ENCODE measurements at regions not wholly inside any gene's neighbourhood (a gene's known extent, or its start where the extent isn't known, plus 50 kb on each side); places are given as distances from the start of the nearest gene placed in this dataset.

DNA sequence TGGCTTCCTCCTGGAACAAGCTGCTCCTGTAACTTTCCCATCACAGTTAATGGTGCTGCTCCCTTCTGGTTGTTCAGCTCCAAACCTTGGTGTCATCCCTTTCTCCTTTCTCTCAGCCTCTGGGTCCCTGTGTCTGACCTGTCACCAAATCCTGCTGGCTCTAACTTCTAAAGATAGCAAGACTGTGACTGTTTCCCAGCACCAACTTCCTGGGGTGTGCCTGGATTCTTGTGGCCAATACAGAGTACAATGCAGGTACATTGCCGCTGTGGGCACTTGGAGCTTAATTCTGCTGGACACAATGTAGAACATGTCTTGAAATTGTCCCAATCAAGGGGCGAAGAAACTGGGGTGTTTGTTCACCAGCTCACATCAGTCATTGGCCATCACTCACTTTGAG, 156.7 kb upstream of the CSF3R start:
- DNase-seq = no peak

DNA sequence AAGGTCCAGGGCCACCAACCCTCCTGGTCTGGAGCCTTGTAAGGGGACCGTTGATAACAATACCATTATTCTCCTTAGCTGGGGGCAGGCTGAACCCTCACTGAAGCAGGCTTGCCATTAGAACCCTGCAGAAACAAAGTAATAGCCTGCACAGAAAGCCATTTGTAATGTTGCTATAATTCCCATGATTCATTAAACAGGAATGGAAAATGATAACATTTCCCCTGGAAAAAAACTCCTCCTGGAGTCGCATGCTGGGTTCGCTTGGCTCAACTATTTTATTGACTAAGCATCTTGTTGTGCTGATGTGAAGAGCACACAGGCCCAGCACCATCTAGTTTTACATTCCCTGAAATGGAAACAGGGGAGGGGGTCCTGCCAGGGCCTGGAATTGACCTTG, 155.6 kb upstream of the CSF3R start:
- no peak for DNase-seq

DNA sequence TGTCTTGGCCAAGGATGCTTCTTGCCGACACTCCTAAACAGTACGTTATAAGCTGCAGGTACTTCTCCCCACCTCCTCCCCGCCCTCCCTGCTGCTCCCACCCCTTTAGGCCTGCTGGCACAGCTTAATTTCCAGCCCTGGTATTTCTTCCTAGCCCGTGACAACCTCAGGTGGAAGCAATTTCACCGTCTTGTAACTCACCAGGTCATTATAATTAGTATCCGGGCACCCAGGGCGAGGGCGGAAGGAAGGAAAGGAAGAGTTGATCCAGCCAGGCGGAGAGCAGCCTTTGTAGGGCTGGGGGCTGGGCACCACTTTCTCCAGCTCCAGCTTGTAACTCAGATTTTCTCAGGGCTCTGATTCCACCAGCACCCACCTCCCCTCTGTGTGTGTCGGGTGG, 153.5 kb upstream of the CSF3R start:
- no peak for DNase-seq

DNA sequence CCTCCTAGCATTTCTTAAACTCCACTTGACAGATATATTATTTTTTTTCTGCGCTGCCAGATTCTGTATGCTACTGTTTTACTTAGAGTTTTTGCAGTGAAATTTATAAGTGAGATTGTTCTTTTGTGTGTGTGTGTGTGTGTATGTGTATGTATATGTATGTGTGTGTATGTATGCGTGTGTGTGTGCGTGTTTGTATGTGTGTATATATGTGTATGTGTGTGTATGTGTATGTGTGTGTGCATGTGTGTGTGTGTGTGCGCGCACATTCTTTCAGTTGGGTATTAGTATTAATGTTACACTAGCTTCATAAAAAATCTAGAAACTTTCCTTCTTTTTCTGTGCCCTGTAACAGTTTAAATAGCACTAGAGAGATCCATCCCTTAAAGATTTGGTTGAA, 152.6 kb upstream of the CSF3R start:
- DNase-seq = no peak

DNA sequence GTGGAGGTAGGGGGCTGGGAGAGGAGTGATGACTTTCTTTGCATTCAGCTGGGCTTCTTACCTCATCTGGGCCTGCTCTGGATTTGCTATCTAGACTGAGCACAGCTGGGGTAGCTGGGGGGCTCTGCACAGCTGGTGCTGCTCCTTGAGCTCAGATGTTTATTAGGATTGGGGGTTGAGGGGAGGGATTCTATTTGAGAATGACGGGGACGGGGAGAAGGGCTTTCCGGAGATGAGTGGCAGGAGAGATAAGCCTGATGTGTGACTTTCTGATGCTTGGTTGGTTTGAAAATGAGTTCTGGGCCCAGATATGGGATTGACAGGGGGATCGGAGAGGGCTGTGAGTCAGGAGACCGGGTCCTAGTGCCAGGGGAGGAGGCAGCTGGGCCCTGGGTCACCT, 146.1 kb upstream of the CSF3R start:
- no peak for DNase-seq

DNA sequence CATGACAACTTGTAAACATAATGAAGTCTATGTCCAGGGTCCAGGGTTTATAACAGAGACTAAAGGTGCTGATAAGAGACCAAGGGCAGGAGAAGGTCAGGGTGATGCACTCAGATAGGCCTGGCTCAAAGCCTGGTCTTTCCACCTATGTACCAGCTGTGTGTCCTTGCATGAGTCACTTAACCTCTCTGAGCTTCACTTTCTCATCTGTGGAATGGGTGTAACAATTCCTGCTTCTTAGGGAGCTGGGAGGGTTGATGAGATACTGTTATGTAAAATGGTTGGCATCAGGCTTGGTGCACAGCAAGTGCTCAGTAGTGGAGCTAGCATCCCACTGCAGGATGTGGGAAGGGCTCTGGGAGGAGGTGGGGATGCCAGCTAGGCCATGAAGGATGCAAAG, 143.7 kb upstream of the CSF3R start:
- no peak for DNase-seq

DNA sequence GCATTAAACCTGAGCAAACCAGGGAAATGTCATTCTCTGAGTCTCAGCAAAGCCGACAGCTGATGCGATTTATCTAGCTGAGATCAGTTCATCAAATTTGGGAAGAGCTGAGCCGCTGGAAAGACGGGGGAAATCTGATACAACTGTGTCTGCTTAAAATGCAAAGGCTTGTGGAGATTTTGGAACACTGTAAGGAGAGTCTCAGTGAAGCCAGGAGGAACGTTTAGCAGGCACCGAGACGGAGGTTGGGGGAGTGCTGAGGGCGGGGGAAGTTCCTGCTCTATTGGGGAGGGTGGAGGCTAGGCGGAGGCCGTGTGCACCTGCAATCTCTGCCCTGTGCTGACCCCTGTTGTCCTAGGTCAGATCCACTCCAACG, 143.2 kb upstream of the CSF3R start:
- DNase-seq = no peak

DNA sequence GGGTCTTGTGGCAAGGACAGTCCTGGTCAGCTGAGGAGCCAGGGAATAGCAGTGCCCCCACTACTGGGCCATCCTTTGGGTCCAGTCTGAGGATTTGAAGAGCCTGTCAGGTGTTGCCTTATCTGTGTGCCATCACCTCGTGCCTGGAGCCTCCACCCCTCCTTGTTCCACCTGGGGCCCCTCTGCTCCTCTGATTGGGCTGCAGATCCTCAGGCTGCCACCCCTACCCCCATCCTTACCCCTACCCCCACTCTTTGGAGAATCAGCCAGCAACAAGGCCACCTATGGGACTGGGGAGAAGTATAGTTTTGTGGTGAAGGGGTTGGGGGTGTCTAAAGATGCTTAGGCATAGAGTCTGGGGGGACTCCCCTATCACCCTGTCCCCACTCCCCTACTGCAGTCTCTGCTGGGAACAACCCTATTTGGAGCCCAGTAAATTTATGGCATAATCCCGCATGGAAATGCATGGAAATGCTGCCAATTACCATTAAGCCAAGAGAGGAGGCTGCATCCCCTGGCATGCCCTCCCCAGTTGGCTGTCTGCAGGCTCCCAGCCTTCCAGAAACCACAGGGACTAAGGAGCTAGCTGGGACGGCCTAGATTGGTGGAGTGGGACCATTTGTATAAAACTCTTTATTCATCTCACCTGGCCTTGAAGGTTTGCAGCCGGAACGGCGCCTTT, 142.7 kb upstream of the CSF3R start:
- no peak for DNase-seq

DNA sequence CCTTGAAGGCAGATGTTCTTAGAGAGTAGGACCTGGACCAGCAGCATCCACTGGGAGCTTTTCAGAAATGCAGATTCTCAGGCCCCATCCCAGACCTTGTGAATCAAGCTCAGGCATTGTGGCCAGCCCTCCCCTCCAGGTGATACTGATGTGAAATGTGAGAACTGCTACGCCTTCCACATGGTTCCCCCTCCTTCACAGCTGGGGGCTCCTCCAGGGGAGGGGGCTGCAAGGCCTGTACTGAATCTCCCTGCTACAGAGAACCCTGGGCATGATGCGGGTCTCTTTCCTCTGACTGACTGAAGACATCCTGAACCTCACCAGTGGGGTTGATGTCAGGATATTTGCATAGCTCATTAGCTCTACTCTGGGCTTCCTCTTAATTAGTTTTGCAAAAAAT, 141.8 kb upstream of the CSF3R start:
- DNase-seq = no peak

DNA sequence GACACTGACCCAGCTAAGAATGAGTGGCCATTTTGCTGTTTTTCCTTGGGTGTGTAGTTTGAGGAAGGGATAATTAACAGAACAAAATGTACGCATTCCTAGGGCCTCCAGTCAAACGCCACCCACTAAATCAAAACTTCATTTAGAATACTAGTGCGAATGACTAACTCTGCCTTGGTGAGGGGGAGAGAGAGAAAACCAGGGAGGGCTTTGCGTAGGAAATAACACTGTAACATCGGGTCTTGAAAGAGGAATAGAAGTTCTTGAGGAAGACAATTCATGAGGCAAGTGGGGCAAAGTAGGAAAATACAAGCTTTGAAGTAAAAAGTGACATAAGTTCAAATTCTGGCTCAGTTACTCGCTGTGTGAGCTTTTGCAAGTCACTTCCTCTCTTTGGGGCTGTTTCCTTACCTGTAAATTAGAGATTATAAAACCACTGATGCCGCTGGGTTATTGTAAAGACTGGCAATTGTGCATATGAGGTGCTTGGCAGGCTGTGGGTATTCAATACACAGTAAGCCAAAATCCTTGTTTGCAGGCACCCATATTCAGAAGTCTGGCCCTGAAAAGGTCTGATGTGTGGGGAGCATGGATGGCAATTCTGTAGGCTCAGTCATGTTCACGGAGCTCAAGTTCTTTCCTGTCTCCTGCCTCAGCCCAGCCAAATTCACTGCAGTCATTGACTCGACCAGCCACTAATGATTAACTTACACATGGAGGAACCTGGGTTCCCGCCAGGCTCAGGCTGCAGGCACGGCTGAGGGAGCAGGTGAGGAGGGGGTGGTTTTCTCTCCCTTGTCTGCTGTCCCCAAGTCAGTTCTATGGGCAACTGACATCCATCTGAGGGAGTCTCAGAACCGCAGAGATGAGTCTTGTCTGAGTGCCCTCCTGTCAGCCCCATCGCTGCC, 140.3 kb upstream of the CSF3R start:
- DNase-seq = no peak

DNA sequence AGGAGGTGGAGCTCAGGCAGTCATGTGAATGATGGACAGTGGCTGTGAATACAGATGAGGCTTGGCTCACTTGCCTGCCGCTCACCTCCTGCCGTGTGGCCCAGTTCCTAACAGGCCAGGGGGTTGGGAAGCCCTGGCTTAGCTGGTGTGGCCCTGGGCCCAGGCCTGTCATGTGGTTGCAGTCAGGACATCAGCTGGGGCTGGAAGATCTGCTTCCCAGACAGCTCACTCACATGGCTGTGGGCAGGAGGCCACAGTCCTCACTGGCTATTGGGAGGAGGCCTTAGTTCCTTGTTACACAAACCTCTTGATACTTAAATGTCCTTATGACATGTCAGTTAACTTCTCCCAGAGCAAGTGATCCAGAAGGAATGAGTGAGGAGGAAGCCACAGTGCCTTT, 138.8 kb upstream of the CSF3R start:
- DNase-seq = no peak

DNA sequence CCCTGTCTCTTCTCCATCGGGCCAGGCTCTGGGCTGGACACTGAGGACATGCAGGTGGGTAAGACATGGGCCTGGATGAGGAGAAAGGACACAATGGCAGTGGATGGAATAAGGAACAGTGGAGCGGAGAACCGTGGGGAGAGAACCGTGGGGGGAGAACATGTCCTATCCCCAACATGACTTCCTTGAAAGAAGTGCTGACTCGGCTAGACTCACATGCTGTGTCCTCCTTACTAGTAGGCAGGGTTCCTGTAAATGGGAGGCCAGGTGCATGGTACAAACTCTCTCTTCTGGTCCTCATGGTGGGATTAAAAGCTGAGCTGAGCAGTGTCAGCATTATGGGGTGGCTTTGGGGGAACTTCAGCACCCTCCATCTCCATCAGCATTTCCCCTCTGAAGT, 137.4 kb upstream of the CSF3R start:
- no peak for DNase-seq

DNA sequence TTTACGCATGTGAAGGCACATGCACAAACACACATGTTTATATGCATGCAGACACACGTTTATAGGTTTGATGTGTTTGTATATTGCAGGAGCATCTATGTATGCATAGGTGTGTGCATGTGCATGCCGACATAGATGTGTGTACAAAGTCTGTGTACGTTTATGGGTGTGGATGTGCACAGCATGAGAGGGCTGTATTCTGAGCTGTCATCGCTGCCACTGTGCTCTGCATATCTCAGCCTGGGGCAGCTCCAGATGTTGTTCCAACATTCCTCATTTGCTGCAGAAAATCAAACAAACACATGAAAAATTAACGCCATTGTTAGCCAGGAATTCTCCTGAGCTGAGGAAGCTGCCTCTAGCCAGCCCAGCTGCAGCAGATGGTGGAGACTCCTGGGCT, 132.3 kb upstream of the CSF3R start:
- DNase-seq = no peak

DNA sequence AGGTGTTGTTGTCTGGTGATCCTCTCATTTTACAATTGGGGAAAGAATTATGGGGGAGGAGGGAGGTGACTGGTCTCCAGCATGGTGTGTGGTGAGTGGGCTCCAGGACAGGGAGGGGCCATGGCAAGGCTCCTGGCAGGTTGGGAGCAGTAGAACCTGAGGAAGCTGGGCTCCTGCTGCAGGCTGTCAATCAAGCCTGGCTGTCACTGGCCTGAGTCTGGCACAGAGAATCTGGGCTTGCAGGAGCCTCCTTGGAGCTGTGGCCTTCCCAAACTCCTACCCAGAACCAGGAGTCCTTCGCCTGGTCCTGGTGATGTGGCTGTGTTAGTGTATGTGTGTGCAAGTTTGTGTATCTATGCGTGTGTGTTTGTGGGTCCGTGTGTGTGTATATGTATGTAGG, 131.9 kb upstream of the CSF3R start:
- DNase-seq = no peak

DNA sequence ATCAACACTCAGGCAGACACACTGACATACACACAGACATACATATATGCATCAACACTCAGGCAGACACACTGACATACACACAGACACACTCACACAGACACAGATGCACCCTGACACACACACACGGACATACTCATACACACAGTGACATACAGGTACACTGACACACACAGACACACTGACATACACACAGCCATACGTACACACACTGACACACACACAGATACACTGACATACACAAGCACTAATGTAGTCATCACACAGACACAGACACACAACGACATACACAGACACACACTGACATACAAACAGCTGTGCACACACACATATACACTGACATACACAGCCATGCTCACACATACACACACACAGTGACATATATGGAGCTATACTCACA, 131.0 kb upstream of the CSF3R start:
- DNase-seq = no peak

DNA sequence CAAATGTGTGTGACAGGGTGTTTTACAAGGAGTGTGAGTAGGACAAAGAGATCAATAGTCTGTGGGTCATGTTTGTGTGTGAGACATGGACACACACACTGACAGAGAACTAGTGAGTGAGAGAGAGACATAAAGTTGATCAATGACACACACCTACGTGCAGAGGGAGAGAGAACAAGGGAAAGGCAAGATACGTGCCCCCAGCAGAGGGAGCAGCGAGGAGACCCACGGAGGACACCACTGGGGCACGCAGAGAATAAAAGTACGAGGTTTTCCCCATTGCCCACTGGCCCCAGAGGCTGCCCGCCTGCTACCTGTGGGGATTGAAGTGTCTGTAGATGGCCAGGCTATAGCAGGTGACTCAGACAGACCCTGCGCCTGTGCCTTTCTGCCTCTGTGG, 130.2 kb upstream of the CSF3R start:
- DNase-seq = no peak

DNA sequence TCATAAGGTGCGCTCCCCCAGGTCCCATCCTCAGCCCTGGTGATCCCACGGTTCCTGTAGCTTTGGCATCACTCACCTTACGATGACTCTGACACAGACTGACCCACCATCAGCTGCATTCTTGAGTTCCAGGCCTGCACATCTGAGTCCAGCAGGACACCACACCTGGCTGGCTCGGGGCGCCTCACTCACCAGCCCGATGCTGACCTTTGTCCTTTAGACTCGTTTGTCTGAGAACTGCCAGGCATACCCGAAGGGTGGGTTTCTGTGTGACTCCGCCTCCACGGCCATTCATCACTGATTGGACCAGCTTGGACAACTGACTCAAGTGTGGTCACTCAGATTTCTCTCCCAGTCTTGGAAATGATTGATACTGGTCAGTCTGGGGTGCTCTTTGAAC, 129.4 kb upstream of the CSF3R start:
- no peak for DNase-seq

DNA sequence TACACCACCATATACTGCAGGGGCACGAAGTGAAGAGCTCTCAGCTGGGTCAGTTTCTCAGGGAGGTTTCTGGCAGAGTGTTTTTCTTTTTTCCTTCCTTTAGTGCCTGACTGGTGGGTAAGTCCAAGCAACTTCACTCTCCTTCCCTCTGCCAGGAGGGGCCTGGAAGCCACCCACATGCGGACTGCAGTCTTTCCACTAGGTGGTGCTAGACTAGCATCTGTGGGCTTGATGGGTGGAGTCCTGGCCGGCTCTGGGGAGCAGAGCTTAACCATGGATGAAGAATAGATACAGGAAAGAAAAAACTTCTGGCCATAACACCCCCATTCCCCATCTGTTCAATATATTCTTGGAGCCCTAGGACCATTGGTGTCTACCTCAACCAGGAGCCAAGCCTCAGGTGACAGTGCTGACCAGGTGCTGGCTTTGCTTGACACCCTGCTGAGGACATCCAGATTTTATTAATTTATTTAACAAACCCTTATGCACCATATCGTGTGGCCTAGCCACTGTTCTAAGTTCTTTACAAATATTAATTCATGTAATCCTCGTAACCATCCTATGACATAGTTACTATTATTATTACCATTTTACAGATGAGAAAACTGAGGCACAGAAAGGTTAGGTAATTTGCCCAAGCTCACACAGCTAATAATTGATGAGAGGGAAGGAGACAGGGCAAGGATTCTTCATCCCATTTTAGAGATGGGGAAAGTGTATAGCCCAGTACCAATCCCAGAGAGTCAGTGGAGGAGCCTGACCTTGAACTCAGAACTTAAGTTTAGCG, 126.7 kb upstream of the CSF3R start:
- DNase-seq = peak; percentile 56 to 67

DNA sequence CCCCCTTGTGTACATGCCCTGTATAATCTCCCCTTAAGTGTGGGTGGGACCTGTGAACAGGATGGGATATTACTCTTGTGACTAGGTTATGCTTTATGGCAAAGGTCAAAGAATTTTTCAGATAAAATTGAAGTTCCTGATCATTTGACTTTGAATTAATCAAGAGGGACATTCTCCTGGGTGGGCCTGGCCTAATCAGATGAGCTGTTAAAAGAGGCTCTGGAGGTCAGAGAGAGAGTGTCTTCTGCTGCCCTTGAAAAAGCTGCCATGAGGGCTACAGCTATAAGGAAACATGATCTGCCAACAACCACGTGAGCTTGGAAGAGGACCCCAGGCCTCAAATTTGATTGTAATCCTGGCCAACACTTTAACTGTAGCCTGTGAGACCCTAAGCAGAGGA, 125.6 kb upstream of the CSF3R start:
- DNase-seq = no peak

DNA sequence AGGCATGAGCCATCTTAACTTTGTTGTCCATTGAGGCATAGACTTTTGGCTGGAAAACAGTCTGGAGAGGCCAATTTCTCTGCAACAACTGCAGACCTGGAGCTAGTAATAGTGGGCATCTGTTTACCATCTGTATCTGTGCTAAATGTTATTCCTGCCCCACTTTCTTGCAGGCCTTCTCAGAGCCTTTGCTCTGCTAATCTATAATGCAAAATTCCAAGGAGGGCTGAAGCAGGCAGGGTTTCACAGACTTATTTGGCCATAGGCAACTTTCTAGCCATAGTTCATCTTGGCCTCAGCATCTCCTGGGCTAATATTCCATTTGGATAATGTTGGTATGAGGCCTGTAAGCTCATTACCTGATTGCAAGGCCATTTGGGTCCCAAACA, 124.5 kb upstream of the CSF3R start:
- DNase-seq = no peak

DNA sequence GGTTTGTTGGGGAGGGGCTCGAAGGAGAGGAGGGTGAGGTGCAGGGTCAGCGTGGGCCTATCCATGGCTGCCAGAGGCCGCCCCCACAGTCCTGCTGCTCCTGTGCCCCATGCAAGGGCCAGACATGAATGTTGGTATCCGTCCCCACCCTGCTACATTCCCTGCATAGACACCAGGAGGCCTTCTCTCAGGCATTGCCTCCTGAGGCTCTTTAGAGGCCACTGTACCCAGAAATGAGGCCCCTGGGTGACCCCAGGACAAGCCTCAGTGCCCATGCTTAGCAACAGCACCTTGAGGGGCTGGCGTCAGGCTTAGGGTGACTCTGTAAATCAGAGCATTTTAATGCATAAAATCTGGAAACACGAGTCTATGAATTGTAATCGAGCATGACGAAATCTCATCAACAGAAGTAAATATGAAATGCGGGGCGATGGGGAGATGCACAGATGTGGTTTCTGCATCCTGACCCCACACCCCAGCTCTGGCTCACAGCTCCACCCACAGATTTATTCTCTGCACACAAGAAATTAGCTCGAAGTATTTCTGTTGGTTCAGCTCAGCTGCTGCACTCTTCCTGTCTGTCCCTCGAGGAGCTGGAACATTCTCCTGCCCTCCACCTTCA, 124.0 kb upstream of the CSF3R start:
- no peak for DNase-seq

DNA sequence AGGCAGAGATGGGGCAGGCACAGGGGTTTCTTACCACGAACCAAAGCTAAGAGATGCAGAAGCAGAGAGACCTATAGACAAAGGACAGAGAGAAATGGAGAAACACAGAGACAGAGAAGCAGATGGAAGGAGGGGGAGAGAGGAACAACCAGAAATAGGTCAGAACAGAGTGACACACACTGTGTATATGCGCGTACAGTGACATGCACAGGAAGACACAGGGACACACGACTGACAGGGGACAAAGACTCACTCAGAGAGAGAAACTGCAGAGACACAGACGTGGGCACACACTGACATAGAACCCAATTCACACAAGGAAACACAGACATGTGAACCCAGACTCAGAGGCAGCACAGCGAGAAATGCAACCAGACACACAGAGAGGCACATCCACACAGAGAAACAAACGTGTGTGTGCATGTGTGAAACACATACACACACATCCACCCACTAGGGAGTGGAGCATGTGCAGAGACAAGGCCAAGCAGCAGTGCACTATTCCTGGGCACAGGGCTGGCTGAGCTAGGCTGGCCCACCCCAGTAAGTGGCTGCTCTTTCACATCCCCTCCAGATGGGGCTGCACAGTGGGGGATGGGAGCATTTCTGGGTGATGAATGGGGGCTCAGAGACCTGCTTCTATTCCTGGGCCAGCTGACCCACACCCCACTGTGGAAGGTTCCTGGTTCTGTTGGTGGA, 123.4 kb upstream of the CSF3R start:
- DNase-seq = no peak

DNA sequence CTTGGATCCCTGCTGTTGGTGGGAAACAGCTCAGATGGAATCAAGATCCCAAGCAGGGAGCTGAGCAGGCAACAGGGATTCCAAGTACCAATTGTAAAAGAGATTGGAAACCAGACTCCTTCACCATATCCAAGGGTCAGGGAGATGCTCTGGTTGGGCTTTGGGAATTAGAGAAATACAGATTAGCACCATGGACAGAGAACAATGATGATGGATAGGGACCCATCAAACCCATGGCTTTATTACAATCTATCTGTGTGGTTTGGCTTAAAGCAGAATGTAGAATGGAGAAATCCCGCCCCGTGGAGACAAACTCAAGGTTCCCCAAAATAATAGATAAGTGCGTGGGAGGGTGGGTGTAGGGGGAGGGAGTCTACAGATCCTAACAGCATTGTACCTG, 120.7 kb upstream of the CSF3R start:
- DNase-seq = no peak

All from NCI-H1930 (cell line).